Suprapubic skin (tissue), 4 donors: ENCODE measurements at regions not wholly inside any gene's neighbourhood (a gene's known extent, or its start where the extent isn't known, plus 50 kb on each side); places are given as distances from the start of the nearest gene placed in this dataset.

Experiments
- DNase-seq, 2 donors: peaks; one replicate each; pipeline ENCODE4 v3.0.0-alpha.2; 2019; ENCODE audit warnings: low spot score in 2 of 2
- H3K27ac ChIP-seq: fragments of 200-600 bp; sonication (generic); one replicate; pipeline ENCODE4 v1.5.1; 2019
- H3K27me3 ChIP-seq: fragments of 200-600 bp; sonication (generic); one replicate; pipeline ENCODE4 v1.5.1; 2019
- H3K36me3 ChIP-seq: fragments of 200-600 bp; sonication (generic); one replicate; pipeline ENCODE4 v1.5.1; 2019
- H3K4me1 ChIP-seq: fragments of 200-600 bp; sonication (generic); one replicate; pipeline ENCODE4 v1.5.1; 2019
- H3K4me3 ChIP-seq: fragments of 200-600 bp; sonication (generic); one replicate; pipeline ENCODE4 v1.5.1; 2019; ENCODE audit warnings: mild to moderate bottlenecking
- H3K9me3 ChIP-seq: fragments of 200-600 bp; sonication (generic); one replicate; pipeline ENCODE4 v1.5.1; 2019
- CTCF ChIP-seq, 2 donors: fragments of 200-600 bp in 1 of 2; fragments of 450-650 bp in 1 of 2; sonication (generic) in 1 of 2; IDR thresholded peaks; one replicate each; pipeline ENCODE4 v1.5.1; 2016 to 2019; ENCODE audit warnings: antibody characterized with exemption in 2 of 2, mild to moderate bottlenecking in 1 of 2, moderate library complexity in 1 of 2
- EP300 ChIP-seq: sonication (generic); formaldehyde crosslinking; IDR thresholded peaks from one replicate; pipeline ENCODE4 v1.6.1; 2017; ENCODE audit warnings: antibody characterized with exemption
- POLR2A ChIP-seq, 2 donors: fragments of 450-650 bp; IDR thresholded peaks; one replicate each; pipeline ENCODE4 v1.6.1; 2017; ENCODE audit warnings: antibody characterized with exemption in 2 of 2, mild to moderate bottlenecking in 2 of 2, moderate library complexity in 2 of 2
- POLR2AphosphoS5 ChIP-seq, 3 donors: sonication (generic); formaldehyde crosslinking; IDR thresholded peaks; one replicate each; pipeline ENCODE4 v1.6.1; 2017; ENCODE audit warnings: antibody characterized with exemption in 3 of 3
- WGBS: methylation state at CpG from one replicate; pipeline ENCODE4 v1.1.5; 2018; 5-methylcytosine and 5-hydroxymethylcytosine counted together

- TF ChIP-seq POLR2AphosphoS5 (IDR thresholded peaks at IDR 0.05) (no peak), CTCF (IDR thresholded peaks at IDR 0.05) (no peak), POLR2A (IDR thresholded peaks at IDR 0.05) (no peak), EP300 (no peak)
- 57% methylated on average over 3 of the region's 3 CpGs for WGBS
- Histone ChIP-seq H3K27ac (no peak overlapping the region), H3K4me1 (no peaks in the 10 kb centered on the region), H3K36me3 (no peaks in the 10 kb centered on the region), H3K4me3 (no peak overlapping the region), H3K27me3 (no peaks in the 10 kb centered on the region), H3K9me3 (no peaks in the 10 kb centered on the region)
- no peak for DNase-seq
These were observed 141.2 kb downstream of the SPRY2 start for GRCh38 chr13:80199585-80200292.

- no peaks in the 10 kb centered on the region for H3K9me3 ChIP-seq
- H3K4me1 ChIP-seq: no peaks in the 10 kb centered on the region
- H3K4me3 ChIP-seq: no peak overlapping the region
- WGBS: 87% methylated on average over 4 of the region's 4 CpGs
- H3K36me3 ChIP-seq: no peaks in the 10 kb centered on the region
- no peak for DNase-seq
- H3K27me3 ChIP-seq: no peaks in the 10 kb centered on the region
- no peak for TF ChIP-seq POLR2AphosphoS5 (IDR thresholded peaks at IDR 0.05)
- TF ChIP-seq POLR2A (IDR thresholded peaks at IDR 0.05): no peak
- no peak for TF ChIP-seq CTCF (IDR thresholded peaks at IDR 0.05)
- no peak for TF ChIP-seq EP300
- H3K27ac ChIP-seq: no peak overlapping the region
These were observed 141.9 kb downstream of the SPRY2 start for GRCh38 chr13:80199067-80199466.

- no peaks in the 10 kb centered on the region for H3K27me3 ChIP-seq
- TF ChIP-seq CTCF (IDR thresholded peaks at IDR 0.05) (no peak), POLR2A (IDR thresholded peaks at IDR 0.05) (no peak), POLR2AphosphoS5 (IDR thresholded peaks at IDR 0.05) (no peak), EP300 (no peak)
- H3K4me3 ChIP-seq: no peak overlapping the region
- 73% methylated on average over 2 of the region's 2 CpGs for WGBS
- DNase-seq: no peak
- no peak overlapping the region for H3K27ac ChIP-seq
- no peaks in the 10 kb centered on the region for H3K36me3 ChIP-seq
- no peaks in the 10 kb centered on the region for H3K9me3 ChIP-seq
- H3K4me1 ChIP-seq: no peaks in the 10 kb centered on the region
These were observed 144.2 kb downstream of the SPRY2 start for GRCh38 chr13:80196756-80197155.

- 82% methylated on average over 2 of the region's 2 CpGs for WGBS
- Histone ChIP-seq H3K4me3 (no peak overlapping the region), H3K4me1 (no peaks in the 10 kb centered on the region), H3K27ac (no peak overlapping the region), H3K27me3 (no peaks in the 10 kb centered on the region), H3K36me3 (no peaks in the 10 kb centered on the region), H3K9me3 (no peaks in the 10 kb centered on the region)
- TF ChIP-seq POLR2A (IDR thresholded peaks at IDR 0.05): no peak
- no peak for TF ChIP-seq CTCF (IDR thresholded peaks at IDR 0.05)
- no peak for TF ChIP-seq POLR2AphosphoS5 (IDR thresholded peaks at IDR 0.05)
- no peak for TF ChIP-seq EP300
- no peak for DNase-seq
These were observed 145.3 kb downstream of the SPRY2 start for GRCh38 chr13:80195649-80196048.

DNA sequence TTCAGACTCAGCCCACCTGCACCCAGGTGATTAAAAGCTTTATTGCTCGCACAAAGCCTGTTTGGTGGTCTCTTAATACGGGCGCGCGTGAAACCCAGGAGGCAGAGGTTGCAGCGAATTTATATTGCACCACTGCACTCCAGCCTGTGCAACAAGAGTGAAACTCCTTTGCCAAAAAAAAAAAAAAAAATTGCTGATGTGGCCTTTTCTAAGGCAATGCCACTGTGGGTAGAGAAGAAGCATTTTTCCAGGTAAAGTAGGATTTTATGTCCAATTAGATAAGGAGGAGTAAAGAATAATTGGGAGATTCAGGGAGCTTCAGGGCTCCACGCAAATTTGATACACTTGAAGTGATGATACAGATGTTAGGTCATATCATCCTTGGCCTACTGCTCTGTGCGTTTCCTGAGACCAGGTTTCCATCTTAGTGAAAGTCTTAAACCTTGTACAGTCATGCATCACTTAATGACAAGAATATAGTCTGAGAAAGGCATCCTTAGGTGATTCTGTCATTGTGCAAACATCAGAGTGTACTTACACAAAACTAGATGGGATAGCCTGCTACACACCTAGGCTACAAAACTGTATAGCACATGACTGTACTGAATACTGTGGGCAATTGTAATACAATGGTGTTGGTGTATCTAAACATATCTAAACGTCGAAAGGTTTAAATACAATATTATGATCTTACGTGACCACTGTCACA lies 150.9 kb downstream of the SPRY2 start:
- 89% methylated on average over 11 of the region's 11 CpGs for WGBS
- H3K9me3 ChIP-seq: no peaks in the 10 kb centered on the region
- TF ChIP-seq CTCF (IDR thresholded peaks at IDR 0.05): no peak
- no peak for TF ChIP-seq POLR2A (IDR thresholded peaks at IDR 0.05)
- no peak for TF ChIP-seq EP300
- no peak for TF ChIP-seq POLR2AphosphoS5 (IDR thresholded peaks at IDR 0.05)
- H3K27me3 ChIP-seq: no peaks in the 10 kb centered on the region
- H3K4me1 ChIP-seq: no peaks in the 10 kb centered on the region
- H3K27ac ChIP-seq: no peak overlapping the region
- H3K4me3 ChIP-seq: no peak overlapping the region
- DNase-seq: no peak
- no peaks in the 10 kb centered on the region for H3K36me3 ChIP-seq
